ENCODE measurements at regions not wholly inside any gene's neighbourhood (a gene's known extent, or its start where the extent isn't known, plus 50 kb on each side); places are given as distances from the start of the nearest gene placed in this dataset.

- TF ChIP-seq POLR2A (IDR thresholded peaks at IDR 0.05) (no peak), CTCF (IDR thresholded peaks at IDR 0.05) (no peak), POLR2AphosphoS5 (IDR thresholded peaks at IDR 0.05) (peak in 3 of 4 donors; percentile 57 to 68 (median 65)), EP300 (IDR thresholded peaks at IDR 0.05) (peak in 1 of 4 donors; percentile 62)
Measured at GRCh38 chr10:4704034-4704545, 121.9 kb upstream of the AKR1E2 start.

Measured in sigmoid colon (tissue), 4 donors.